Calu3 (cell line): ENCODE measurements at regions not wholly inside any gene's neighbourhood (a gene's known extent, or its start where the extent isn't known, plus 50 kb on each side); places are given as distances from the start of the nearest gene placed in this dataset.

Experiments used
- BruUV-seq: library from RNA; stranded (reverse); fragments of 400-500 nt; replicated peaks from 2 replicates; lab custom pipeline; 2021; lab: Mats Ljungman, UMichigan
- CTCF ChIA-PET: fragments of 300-600 bp; sonication (Branson Sonifier 250); formaldehyde crosslinking; loops from one replicate; lab custom pipeline; 2022; ENCODE audit warnings: antibody characterized with exemption; lab: Charles Lee
- DNase-seq: peaks from one replicate; pipeline ENCODE4 v3.0.0; 2022
- H3K27ac Mint-ChIP-seq: one replicate; pipeline ENCODE4 v1.8.0; 2022; ENCODE audit warnings: mixed read lengths; ENCODE audit not compliant: unreplicated experiment
- H3K27me3 Mint-ChIP-seq: one replicate; pipeline ENCODE4 v1.8.0; 2022; ENCODE audit warnings: mixed read lengths; ENCODE audit not compliant: unreplicated experiment
- H3K36me3 Mint-ChIP-seq: one replicate; pipeline ENCODE4 v1.8.0; 2022; ENCODE audit warnings: mild to moderate bottlenecking, moderate library complexity, mixed read lengths; ENCODE audit not compliant: insufficient read depth, unreplicated experiment
- H3K4me1 Mint-ChIP-seq: one replicate; pipeline ENCODE4 v1.8.0; 2022; ENCODE audit warnings: mild to moderate bottlenecking, low read depth, mixed read lengths; ENCODE audit not compliant: unreplicated experiment
- H3K4me3 Mint-ChIP-seq: one replicate; pipeline ENCODE4 v1.8.0; 2022; ENCODE audit warnings: mild to moderate bottlenecking, low read depth, moderate library complexity, mixed read lengths; ENCODE audit not compliant: unreplicated experiment
- H3K9me3 Mint-ChIP-seq: one replicate; pipeline ENCODE4 v1.8.0; 2022; ENCODE audit warnings: low read depth, mixed read lengths; ENCODE audit not compliant: unreplicated experiment
- CTCF ChIP-seq: fragments of 200-600 bp; IDR thresholded peaks from one replicate; pipeline ENCODE4 v1.8.0; 2022; ENCODE audit warnings: antibody characterized with exemption; ENCODE audit not compliant: unreplicated experiment
- intact Hi-C: fragments of 100-400 bp; cut with micrococcal nuclease; formaldehyde crosslinking; loops from one replicate; pipeline ENCODE4 v1.10.0; 2022; ENCODE audit not compliant: unreplicated experiment

- Mint-ChIP-seq H3K36me3 (no peaks in the 10 kb centered on the region), H3K27me3 (no peaks in the 10 kb centered on the region), H3K9me3 (no peaks in the 10 kb centered on the region), H3K4me1 (no peaks in the 10 kb centered on the region), H3K27ac (no peak overlapping the region), H3K4me3 (no peak overlapping the region)
- no TSS peak for BruUV-seq
- no peak for TF ChIP-seq CTCF
- DNase-seq: no peak
- CTCF ChIA-PET: no interaction called here
- intact Hi-C loops: no loop called here
These were observed 461.7 kb upstream of the SOX11 start for GRCh38 chr2:5230444-5230843.

- intact Hi-C loops: no loop called here
- TF ChIP-seq CTCF: no peak
- DNase-seq: no peak
- Mint-ChIP-seq H3K27ac (no peak overlapping the region), H3K36me3 (no peaks in the 10 kb centered on the region), H3K4me3 (no peak overlapping the region), H3K9me3 (no peaks in the 10 kb centered on the region), H3K27me3 (no peaks in the 10 kb centered on the region), H3K4me1 (no peaks in the 10 kb centered on the region)
- CTCF ChIA-PET: no interaction called here
- no TSS peak for BruUV-seq
These were observed 461.3 kb upstream of the SOX11 start for GRCh38 chr2:5230855-5231254.

- DNase-seq: no peak
- Mint-ChIP-seq H3K36me3 (no peaks in the 10 kb centered on the region), H3K4me3 (no peak overlapping the region), H3K27ac (no peak overlapping the region), H3K4me1 (no peaks in the 10 kb centered on the region), H3K27me3 (no peaks in the 10 kb centered on the region), H3K9me3 (no peaks in the 10 kb centered on the region)
- no TSS peak for BruUV-seq
- no peak for TF ChIP-seq CTCF
- intact Hi-C loops: no loop called here
- CTCF ChIA-PET: no interaction called here
These were observed 460.9 kb upstream of the SOX11 start for GRCh38 chr2:5231287-5231686.

GRCh38 chr2:5234563-5234962, 457.6 kb upstream of the SOX11 start:
- Mint-ChIP-seq H3K27me3 (no peaks in the 10 kb centered on the region), H3K36me3 (no peaks in the 10 kb centered on the region), H3K4me1 (no peaks in the 10 kb centered on the region), H3K4me3 (no peak overlapping the region), H3K27ac (no peak overlapping the region), H3K9me3 (peaks cover 5% of the 10 kb centered on the region)
- TF ChIP-seq CTCF: no peak
- intact Hi-C loops: no loop called here
- CTCF ChIA-PET: no interaction called here
- no peak for DNase-seq
- BruUV-seq: no TSS peak
